DND-41 (cell line): ENCODE measurements at regions not wholly inside any gene's neighbourhood (a gene's known extent, or its start where the extent isn't known, plus 50 kb on each side); places are given as distances from the start of the nearest gene placed in this dataset.

Experiments
- ATAC-seq: fragments of 200-7000 bp; cut with Tn5 transposase; 3 replicates; pipeline ENCODE4 v1.9.1; 2021; ENCODE audit warnings: low read depth; ENCODE audit not compliant: insufficient read depth
- DNase-seq: peaks from one replicate; pipeline ENCODE4 v3.0.0-alpha.2; 2020
- H2AFZ ChIP-seq: 2 replicates; pipeline ENCODE4 v1.6.0; 2012; ENCODE audit warnings: low read depth, low read length
- H3K27ac ChIP-seq: 2 replicates; pipeline ENCODE4 v1.5.1; 2012; ENCODE audit warnings: low read length, inconsistent platforms
- H3K27me3 ChIP-seq: fragments of 200-600 bp; sonication (generic); 2 replicates; pipeline ENCODE4 v1.6.0; 2012; ENCODE audit warnings: low read length, mild to moderate bottlenecking, inconsistent platforms; ENCODE audit not compliant: insufficient read depth, poor library complexity
- H3K36me3 ChIP-seq: 2 replicates; pipeline ENCODE4 v1.5.1; 2012; ENCODE audit warnings: low read length, inconsistent platforms; ENCODE audit not compliant: insufficient read depth
- H3K4me1 ChIP-seq: 2 replicates; pipeline ENCODE4 v1.5.1; 2012; ENCODE audit warnings: mild to moderate bottlenecking, low read length; ENCODE audit not compliant: insufficient read depth
- H3K4me2 ChIP-seq: 2 replicates; pipeline ENCODE4 v1.6.0; 2012; ENCODE audit warnings: mild to moderate bottlenecking, moderate library complexity, low read length, inconsistent platforms; ENCODE audit not compliant: insufficient read depth
- H3K4me3 ChIP-seq, 2 experiments: fragments of 200-600 bp in 1 of 2; shearing (Covaris generic) in 1 of 2; 2 replicates each; pipeline ENCODE4 v1.5.1; 2012 to 2016; ENCODE audit warnings: inconsistent platforms in 2 of 2, low read length in 2 of 2, mild to moderate bottlenecking in 2 of 2, low read depth in 1 of 2, moderate library complexity in 1 of 2
- H3K79me2 ChIP-seq: 2 replicates; pipeline ENCODE4 v1.6.0; 2012; ENCODE audit warnings: low read length, inconsistent platforms; ENCODE audit not compliant: insufficient read depth
- H3K9ac ChIP-seq: 2 replicates; pipeline ENCODE4 v1.6.0; 2012; ENCODE audit warnings: low read depth, mild to moderate bottlenecking, inconsistent platforms, low read length, moderate library complexity
- H3K9me3 ChIP-seq: 2 replicates; pipeline ENCODE4 v1.5.1; 2012; ENCODE audit warnings: low read length, moderate library complexity, mild to moderate bottlenecking, inconsistent platforms; ENCODE audit not compliant: insufficient read depth, severe bottlenecking
- H4K20me1 ChIP-seq: 2 replicates; pipeline ENCODE4 v1.6.0; 2012; ENCODE audit warnings: low read length; ENCODE audit not compliant: insufficient read depth
- EZH2 ChIP-seq: IDR thresholded peaks from 3 replicates; pipeline ENCODE4 v1.6.1; 2012; ENCODE audit warnings: borderline replicate concordance, low read depth, mild to moderate bottlenecking, moderate library complexity, low read length, inconsistent platforms; ENCODE audit not compliant: severe bottlenecking
- TF ChIP-seq, protein P1 (sequence below): IDR thresholded peaks from 2 replicates; pipeline ENCODE4 v1.5.1; 2012; ENCODE audit warnings: borderline replicate concordance, low read length, moderate library complexity, mild to moderate bottlenecking; ENCODE audit not compliant: poor library complexity, severe bottlenecking; ENCODE audit errors: extremely low read depth

DNA sequence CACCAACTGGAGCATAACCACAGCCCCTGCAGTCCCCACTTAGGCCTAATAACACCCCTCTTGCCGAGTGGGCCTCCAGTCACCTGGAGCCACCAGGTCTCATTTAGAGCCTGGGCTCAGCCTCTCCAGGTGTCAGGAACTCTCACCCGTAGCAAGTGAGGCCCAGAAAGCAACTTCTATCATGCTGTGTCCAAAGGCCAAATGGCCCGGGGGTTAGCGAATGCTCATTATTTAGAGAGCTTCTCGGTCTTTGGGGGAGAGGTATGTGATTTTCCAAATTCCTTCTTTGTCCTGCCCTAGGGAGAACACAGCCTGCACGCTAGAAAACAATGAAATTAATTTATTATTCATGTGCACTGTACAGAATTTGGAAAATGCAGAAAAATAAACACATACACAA, 109.9 kb upstream of the PTPRM start:
- H4K20me1 ChIP-seq: no peaks in the 10 kb centered on the region
- H3K27me3 ChIP-seq: no peaks in the 10 kb centered on the region
- H3K4me3 ChIP-seq: no peak overlapping the region
- no peak for ATAC-seq
- no peaks in the 10 kb centered on the region for H3K9me3 ChIP-seq
- H3K27ac ChIP-seq: no peak overlapping the region
- H3K4me2 ChIP-seq: no peak overlapping the region
- no peak overlapping the region for H2AFZ ChIP-seq
- H3K9ac ChIP-seq: no peak overlapping the region
- no peak for DNase-seq
- no peaks in the 10 kb centered on the region for H3K36me3 ChIP-seq
- H3K4me1 ChIP-seq: no peaks in the 10 kb centered on the region
- no peaks in the 10 kb centered on the region for H3K79me2 ChIP-seq
- no peak for TF ChIP-seq EZH2
- TF ChIP-seq, protein P1, sequence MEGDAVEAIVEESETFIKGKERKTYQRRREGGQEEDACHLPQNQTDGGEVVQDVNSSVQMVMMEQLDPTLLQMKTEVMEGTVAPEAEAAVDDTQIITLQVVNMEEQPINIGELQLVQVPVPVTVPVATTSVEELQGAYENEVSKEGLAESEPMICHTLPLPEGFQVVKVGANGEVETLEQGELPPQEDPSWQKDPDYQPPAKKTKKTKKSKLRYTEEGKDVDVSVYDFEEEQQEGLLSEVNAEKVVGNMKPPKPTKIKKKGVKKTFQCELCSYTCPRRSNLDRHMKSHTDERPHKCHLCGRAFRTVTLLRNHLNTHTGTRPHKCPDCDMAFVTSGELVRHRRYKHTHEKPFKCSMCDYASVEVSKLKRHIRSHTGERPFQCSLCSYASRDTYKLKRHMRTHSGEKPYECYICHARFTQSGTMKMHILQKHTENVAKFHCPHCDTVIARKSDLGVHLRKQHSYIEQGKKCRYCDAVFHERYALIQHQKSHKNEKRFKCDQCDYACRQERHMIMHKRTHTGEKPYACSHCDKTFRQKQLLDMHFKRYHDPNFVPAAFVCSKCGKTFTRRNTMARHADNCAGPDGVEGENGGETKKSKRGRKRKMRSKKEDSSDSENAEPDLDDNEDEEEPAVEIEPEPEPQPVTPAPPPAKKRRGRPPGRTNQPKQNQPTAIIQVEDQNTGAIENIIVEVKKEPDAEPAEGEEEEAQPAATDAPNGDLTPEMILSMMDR: no peak

DNA sequence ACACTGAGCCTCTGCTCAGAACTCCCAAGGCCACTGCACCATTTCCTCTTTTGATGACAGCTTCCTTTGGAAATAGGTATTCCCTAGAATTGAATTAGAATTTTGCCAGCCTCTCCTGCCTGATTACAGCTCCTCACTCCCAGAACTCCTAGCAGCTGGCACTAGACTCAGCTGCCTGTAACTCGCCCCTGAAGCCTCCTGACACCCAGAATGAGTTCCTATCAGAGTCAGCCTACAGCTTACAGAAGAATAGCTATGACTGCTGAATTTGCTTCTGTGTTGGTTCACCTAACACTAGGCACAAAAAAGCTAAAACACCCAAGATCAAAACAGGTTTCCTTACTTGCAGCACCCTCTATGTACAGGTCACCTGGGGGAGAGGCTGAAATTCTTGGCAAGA, 108.2 kb upstream of the PTPRM start:
- TF ChIP-seq, protein P1: no peak
- no peak for TF ChIP-seq EZH2
- Histone ChIP-seq H3K27ac (no peak overlapping the region), H3K4me3 (no peak overlapping the region), H3K9me3 (no peaks in the 10 kb centered on the region), H3K9ac (no peak overlapping the region), H3K4me2 (no peak overlapping the region), H3K27me3 (no peaks in the 10 kb centered on the region), H3K4me1 (no peaks in the 10 kb centered on the region), H3K36me3 (no peaks in the 10 kb centered on the region), H3K79me2 (no peaks in the 10 kb centered on the region), H4K20me1 (no peaks in the 10 kb centered on the region), H2AFZ (no peak overlapping the region)
- DNase-seq (no peak), ATAC-seq (no peak)

DNA sequence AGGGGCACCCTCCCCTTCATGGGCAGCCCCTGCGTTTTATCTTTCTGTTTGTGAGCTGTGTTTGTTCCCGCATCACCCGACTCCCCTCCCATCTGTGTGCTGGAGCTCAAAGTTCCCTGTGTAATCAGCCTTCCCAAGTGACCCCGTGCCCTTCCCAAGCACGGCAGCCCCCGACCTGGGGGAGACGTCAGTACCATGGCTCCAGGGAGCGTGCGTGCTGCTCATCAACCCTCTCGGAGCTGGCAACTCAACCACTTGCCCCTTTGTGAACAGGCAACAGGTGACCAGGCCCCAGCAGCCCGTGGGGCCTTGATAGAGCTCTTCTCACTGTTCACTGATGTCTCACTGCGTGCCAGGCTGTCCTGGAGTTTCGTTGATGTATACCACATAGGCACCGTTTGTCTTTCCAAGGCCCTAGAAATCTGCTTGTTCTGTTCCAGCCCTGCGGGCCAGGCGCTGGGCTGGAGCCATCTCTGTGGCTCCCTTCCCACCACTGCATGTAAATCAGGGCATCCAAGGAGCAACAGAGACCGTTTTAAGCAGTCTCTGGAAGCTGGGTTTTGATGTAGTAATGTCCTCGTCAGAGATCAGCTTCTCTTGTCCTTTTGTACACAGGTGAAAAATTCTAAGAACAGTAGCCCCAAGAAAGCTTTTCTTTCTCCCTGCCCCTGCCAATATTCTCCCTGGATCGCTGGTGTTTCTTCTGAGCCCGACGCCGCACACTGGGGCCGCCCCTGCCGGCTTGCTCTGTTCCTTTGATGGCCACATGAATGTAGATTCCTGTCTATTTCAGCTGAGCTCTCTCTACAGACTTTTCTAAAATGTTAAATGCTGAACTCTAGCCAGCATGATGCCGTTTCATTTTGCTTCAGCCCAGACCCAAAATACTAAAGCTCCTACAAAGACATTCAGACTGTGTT, 107.0 kb upstream of the PTPRM start:
- Histone ChIP-seq H3K79me2 (no peaks in the 10 kb centered on the region), H3K4me2 (no peak overlapping the region), H3K27me3 (no peaks in the 10 kb centered on the region), H3K27ac (no peak overlapping the region), H4K20me1 (no peaks in the 10 kb centered on the region), H3K9ac (no peak overlapping the region), H3K9me3 (no peaks in the 10 kb centered on the region), H3K36me3 (no peaks in the 10 kb centered on the region), H3K4me3 (no peak overlapping the region), H2AFZ (no peak overlapping the region), H3K4me1 (no peaks in the 10 kb centered on the region)
- DNase-seq (no peak), ATAC-seq (no peak)
- TF ChIP-seq EZH2: no peak
- TF ChIP-seq, protein P1: no peak
